Memory B cell (primary cell): ENCODE measurements at regions not wholly inside any gene's neighbourhood (a gene's known extent, or its start where the extent isn't known, plus 50 kb on each side); places are given as distances from the start of the nearest gene placed in this dataset.

Experiments
- ATAC-seq: fragments of 150-1000 bp; cut with Tn5 transposase; 2 replicates; pipeline ENCODE4 v1.10.0; 2021; ENCODE audit warnings: low read depth, mild to moderate bottlenecking, moderate library complexity
- DNase-seq, 2 donors: peaks; one replicate each; pipeline ENCODE4 v3.0.0; 2022; ENCODE audit warnings: low spot score in 2 of 2
- H3K27ac Mint-ChIP-seq: one replicate; pipeline ENCODE4 v1.8.0; 2022; ENCODE audit warnings: mild to moderate bottlenecking, moderate library complexity, mixed read lengths
- H3K27me3 Mint-ChIP-seq: one replicate; pipeline ENCODE4 v1.8.0; 2022; ENCODE audit warnings: mixed read lengths
- H3K36me3 Mint-ChIP-seq: one replicate; pipeline ENCODE4 v1.8.0; 2022; ENCODE audit warnings: mild to moderate bottlenecking, mixed read lengths
- H3K4me1 Mint-ChIP-seq: one replicate; pipeline ENCODE4 v1.8.0; 2022; ENCODE audit warnings: mixed read lengths
- H3K4me3 Mint-ChIP-seq: one replicate; pipeline ENCODE4 v1.8.0; 2022; ENCODE audit warnings: mild to moderate bottlenecking, moderate library complexity, mixed read lengths
- H3K9me3 Mint-ChIP-seq: one replicate; pipeline ENCODE4 v1.8.0; 2022; ENCODE audit warnings: mixed read lengths

DNA sequence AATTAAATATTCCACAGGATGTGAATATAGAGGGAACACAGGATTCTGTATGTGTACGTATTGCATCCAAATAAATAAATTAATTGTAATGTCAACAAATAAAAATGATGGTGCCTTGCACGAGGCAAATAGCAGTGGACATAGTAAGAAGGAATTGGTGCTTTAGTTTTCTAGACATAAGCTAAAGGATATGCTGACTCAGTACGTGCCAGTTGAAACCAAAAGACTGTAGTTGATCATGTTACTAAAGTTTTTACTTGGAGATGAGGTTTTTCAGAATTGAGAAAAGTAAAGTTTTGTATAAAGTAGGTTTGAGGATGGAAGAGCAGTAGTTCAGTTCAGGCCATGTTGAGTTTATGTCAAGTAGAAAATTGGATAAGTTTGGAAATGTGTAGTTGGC, 807.2 kb downstream of the SLC16A7 start:
- DNase-seq (no peak), ATAC-seq (no peak)
- no peaks in the 10 kb centered on the region for H3K36me3 Mint-ChIP-seq
- H3K27me3 Mint-ChIP-seq: no peaks in the 10 kb centered on the region
- no peaks in the 10 kb centered on the region for H3K4me1 Mint-ChIP-seq
- no peak overlapping the region for H3K4me3 Mint-ChIP-seq
- H3K9me3 Mint-ChIP-seq: peaks cover 5% of the 10 kb centered on the region
- no peak overlapping the region for H3K27ac Mint-ChIP-seq

DNA sequence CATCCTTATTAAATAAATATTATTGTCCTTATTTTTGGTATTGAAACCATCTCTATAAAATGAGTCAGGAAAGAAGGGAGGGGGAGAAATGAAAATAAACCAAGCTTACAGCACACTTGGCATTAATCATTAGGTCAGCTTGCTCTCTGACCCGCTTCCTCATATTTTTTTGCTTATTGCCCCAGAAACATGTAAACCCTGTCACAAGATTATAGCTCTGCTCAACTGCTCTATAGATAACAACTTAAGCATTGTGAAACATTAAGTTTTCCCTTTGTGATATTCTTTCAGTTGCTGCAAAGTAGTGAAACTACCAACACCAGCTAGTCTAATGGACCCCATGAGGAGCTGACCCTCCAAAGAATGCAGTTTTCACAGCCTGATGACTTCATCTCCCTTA, 819.5 kb downstream of the SLC16A7 start:
- Mint-ChIP-seq H3K27me3 (no peaks in the 10 kb centered on the region), H3K36me3 (no peaks in the 10 kb centered on the region), H3K4me3 (no peak overlapping the region), H3K27ac (no peak overlapping the region), H3K9me3 (peaks cover 8% of the 10 kb centered on the region), H3K4me1 (no peaks in the 10 kb centered on the region)
- no peak for DNase-seq
- ATAC-seq: no peak

DNA sequence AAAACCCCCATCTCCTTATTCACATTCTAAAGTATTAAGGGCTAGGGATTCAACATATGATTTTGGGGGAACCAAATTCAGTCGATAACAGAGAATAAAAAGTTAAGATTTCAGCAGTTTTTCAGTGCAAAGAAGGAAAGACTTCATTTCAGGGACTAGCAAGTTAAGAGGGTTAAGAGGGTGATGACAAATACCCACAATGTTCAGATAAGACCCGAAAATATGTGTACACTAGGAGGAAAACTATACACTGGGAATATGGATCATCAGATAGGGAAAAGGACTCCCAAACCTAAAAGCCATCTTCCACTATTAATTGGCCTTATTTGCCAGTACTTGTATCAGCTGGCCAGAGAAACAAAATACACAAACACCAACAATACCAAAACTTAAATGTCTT, 824.2 kb downstream of the SLC16A7 start:
- Mint-ChIP-seq H3K4me3 (no peak overlapping the region), H3K27me3 (no peaks in the 10 kb centered on the region), H3K36me3 (no peaks in the 10 kb centered on the region), H3K4me1 (no peaks in the 10 kb centered on the region), H3K9me3 (peaks cover 9% of the 10 kb centered on the region), H3K27ac (no peak overlapping the region)
- DNase-seq: no peak
- no peak for ATAC-seq

DNA sequence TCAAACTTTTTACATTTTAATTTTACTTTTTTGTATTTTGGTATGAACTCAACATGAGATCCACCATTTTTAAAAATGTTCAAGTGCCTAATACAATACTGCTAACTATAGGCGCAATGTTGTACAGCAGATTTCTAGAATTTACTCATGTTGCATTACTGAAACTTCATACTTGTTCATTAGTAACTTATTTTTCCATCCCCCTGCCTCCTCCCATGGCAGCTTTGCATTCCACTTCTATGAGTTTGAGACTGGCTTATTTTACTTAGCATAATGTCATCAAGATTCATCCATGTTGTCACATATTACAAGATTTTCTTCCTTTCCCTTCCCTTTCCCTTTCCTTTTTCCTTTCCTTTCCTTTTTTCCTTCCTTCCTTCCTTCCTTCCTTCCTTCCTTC, 825.9 kb downstream of the SLC16A7 start:
- ATAC-seq: no peak
- no peaks in the 10 kb centered on the region for H3K27me3 Mint-ChIP-seq
- H3K27ac Mint-ChIP-seq: no peak overlapping the region
- H3K4me1 Mint-ChIP-seq: no peaks in the 10 kb centered on the region
- peaks cover 4% of the 10 kb centered on the region for H3K9me3 Mint-ChIP-seq
- H3K4me3 Mint-ChIP-seq: no peak overlapping the region
- H3K36me3 Mint-ChIP-seq: no peaks in the 10 kb centered on the region
- DNase-seq: no peak

DNA sequence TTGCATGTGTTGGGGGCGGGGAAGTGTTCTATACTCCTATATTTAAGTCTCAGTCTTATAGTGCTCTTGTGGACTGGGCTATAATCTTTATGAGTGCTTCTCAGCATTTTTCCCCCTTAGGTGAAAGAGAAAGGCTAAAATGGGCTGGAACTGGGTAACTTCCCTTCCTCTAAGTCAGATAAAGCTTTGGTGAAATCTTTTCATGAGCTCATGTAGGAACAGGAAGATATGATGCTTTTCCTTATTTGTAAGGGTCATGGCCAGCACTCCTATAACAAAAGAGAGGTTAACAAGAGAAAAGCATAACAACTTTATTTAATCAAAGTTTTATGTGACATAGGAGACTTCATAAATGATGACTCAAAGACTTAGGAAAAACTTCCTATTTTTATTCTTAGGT, 841.5 kb downstream of the SLC16A7 start:
- Mint-ChIP-seq H3K9me3 (peaks cover 2% of the 10 kb centered on the region), H3K27ac (no peak overlapping the region), H3K36me3 (no peaks in the 10 kb centered on the region), H3K4me1 (no peaks in the 10 kb centered on the region), H3K27me3 (no peaks in the 10 kb centered on the region), H3K4me3 (no peak overlapping the region)
- DNase-seq (no peak), ATAC-seq (no peak)

DNA sequence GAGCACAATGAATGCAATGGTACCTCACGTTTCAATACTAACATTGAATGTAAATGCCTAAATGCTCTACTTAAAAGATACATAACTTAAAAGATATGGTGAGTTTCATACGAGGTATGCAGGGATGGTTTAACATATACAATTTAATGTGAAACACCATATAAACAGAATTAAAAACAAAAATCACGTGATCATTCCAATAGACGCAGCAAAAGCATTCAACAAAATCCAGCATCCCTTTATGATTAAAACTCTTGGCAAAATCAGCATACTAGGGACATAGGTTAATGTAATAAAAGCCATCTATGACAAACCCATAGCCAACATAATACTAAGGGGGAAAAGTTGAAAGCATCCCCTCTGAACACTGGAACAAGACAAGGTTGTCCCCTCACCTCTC, 845.7 kb downstream of the SLC16A7 start:
- DNase-seq (no peak), ATAC-seq (no peak)
- H3K27ac Mint-ChIP-seq: no peak overlapping the region
- no peaks in the 10 kb centered on the region for H3K4me1 Mint-ChIP-seq
- H3K27me3 Mint-ChIP-seq: no peaks in the 10 kb centered on the region
- H3K9me3 Mint-ChIP-seq: peaks cover 5% of the 10 kb centered on the region
- no peak overlapping the region for H3K4me3 Mint-ChIP-seq
- H3K36me3 Mint-ChIP-seq: no peaks in the 10 kb centered on the region

DNA sequence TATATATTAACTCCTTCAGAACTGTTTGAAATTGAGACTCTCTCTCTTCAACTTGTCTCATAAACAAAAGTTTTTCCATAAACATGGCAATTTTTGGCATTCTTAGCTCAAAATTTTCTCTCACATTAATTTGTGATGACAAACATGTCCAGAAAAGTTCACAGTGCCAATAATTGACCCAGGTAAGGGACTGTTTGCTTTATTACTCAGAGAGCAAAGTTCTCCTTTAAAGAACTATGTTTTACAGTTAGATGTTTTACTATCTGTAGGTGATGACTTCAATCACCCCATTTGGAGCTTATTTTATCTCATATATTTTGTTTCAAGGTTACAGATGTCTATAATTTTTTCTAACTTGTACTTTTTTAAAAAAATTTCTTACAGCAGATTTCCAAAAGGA, 855.6 kb downstream of the SLC16A7 start:
- Mint-ChIP-seq H3K4me3 (no peak overlapping the region), H3K27me3 (no peaks in the 10 kb centered on the region), H3K9me3 (peaks cover 5% of the 10 kb centered on the region), H3K36me3 (no peaks in the 10 kb centered on the region), H3K27ac (no peak overlapping the region), H3K4me1 (no peaks in the 10 kb centered on the region)
- ATAC-seq (no peak), DNase-seq (no peak)

DNA sequence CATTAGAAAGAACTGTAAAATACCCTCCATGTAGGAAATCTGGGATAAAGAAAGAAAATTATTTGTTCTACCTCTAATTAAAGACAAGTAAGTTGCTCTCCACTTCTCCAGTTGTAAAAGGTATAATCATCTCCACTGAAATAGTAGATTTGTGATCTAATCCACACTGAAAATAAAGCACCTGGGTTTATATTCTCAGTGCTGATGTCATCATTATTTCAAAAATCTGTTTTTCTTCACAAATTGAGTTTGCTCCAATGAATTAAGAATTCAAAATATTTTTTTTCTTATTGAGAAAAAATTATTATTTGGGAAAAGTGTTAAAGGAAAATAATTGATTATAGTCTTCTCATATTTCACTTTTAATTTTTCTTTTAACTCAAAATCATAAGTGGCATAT, 869.2 kb downstream of the SLC16A7 start:
- Mint-ChIP-seq H3K4me1 (no peaks in the 10 kb centered on the region), H3K9me3 (peaks cover 2% of the 10 kb centered on the region), H3K27me3 (no peaks in the 10 kb centered on the region), H3K4me3 (no peak overlapping the region), H3K36me3 (no peaks in the 10 kb centered on the region), H3K27ac (no peak overlapping the region)
- DNase-seq (no peak), ATAC-seq (no peak)

DNA sequence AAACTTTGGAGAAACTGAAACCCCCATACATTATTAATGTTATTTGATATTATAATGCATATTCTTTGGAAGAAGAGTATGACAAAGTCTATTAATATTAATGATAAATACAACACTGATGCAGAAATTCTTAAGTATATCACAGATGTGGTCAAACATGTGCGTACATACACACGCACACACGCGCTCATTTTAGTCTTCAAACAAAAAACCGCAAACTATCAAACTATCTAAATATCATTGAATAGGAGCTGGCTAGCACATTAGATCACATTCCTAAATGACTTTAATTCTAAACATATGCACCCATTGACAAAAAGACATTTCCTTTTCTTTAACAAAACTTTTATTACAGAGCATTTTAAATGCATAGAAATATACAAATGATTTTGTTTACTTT, 872.7 kb downstream of the SLC16A7 start:
- Mint-ChIP-seq H3K36me3 (no peaks in the 10 kb centered on the region), H3K4me3 (no peak overlapping the region), H3K27me3 (no peaks in the 10 kb centered on the region), H3K27ac (no peak overlapping the region), H3K4me1 (no peaks in the 10 kb centered on the region), H3K9me3 (no peaks in the 10 kb centered on the region)
- DNase-seq (no peak), ATAC-seq (no peak)

DNA sequence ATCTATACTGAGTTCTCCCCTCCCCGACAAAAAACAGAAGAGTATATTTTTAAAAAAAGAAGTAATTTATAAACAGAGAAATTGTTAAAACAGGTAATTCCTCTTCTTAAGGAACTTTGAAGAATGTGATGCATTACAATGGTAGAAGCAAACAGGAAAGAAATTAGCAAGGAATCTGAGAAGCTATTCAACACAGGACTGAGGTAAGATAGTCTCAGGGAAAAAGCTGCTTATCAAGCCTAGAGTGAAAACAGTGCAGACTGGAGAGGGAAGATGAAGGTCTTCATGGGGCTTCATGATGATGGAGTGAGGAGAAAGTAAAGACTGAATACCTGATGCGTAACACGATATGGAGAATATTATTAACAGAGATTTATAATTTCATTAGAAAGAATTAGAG, 880.0 kb downstream of the SLC16A7 start:
- Mint-ChIP-seq H3K27ac (no peak overlapping the region), H3K27me3 (no peaks in the 10 kb centered on the region), H3K36me3 (no peaks in the 10 kb centered on the region), H3K4me1 (no peaks in the 10 kb centered on the region), H3K4me3 (no peak overlapping the region), H3K9me3 (no peaks in the 10 kb centered on the region)
- DNase-seq (no peak), ATAC-seq (no peak)

DNA sequence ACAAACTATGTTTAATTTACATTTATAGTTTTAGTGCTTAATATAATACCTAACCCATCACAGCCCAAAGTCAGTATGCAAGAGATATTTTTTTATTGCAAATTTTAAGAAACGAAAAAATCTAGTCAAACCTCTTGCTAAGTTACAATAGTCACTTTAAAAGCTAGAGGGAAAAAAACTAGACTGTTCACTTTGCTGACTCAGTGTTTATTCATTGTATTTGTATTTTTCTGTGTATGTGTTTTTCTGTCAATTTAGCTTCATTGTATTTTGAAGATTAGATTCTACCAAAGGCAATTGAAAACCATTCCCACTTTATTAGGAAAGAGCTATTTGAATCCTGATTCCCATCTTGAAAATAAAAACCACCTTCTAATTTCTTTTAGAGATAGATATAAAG, 891.5 kb downstream of the SLC16A7 start:
- DNase-seq: no peak
- no peaks in the 10 kb centered on the region for H3K27me3 Mint-ChIP-seq
- H3K9me3 Mint-ChIP-seq: peaks cover 2% of the 10 kb centered on the region
- H3K4me1 Mint-ChIP-seq: no peaks in the 10 kb centered on the region
- no peak overlapping the region for H3K27ac Mint-ChIP-seq
- H3K36me3 Mint-ChIP-seq: no peaks in the 10 kb centered on the region
- no peak for ATAC-seq
- no peak overlapping the region for H3K4me3 Mint-ChIP-seq

DNA sequence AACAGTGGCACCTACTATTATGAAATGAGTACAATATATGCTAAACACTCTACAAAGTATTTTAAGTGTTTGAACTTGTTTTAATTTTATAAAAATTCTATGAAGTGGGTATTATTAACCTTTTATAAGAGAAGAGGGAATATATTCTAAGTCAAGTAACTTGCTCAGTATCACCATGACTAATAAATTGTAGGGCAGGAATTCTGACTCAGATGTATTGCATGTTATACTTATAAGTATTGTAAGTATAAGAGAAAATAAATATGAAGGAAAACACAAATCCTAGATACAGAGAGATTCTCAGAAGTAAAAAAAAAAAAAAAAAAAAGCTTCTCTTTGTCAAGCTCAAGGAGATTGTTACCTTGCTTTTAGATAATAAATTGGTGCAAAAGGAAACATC, 893.2 kb downstream of the SLC16A7 start:
- Mint-ChIP-seq H3K27me3 (no peaks in the 10 kb centered on the region), H3K27ac (no peak overlapping the region), H3K4me1 (no peaks in the 10 kb centered on the region), H3K9me3 (no peaks in the 10 kb centered on the region), H3K4me3 (no peak overlapping the region), H3K36me3 (no peaks in the 10 kb centered on the region)
- DNase-seq (no peak), ATAC-seq (no peak)

DNA sequence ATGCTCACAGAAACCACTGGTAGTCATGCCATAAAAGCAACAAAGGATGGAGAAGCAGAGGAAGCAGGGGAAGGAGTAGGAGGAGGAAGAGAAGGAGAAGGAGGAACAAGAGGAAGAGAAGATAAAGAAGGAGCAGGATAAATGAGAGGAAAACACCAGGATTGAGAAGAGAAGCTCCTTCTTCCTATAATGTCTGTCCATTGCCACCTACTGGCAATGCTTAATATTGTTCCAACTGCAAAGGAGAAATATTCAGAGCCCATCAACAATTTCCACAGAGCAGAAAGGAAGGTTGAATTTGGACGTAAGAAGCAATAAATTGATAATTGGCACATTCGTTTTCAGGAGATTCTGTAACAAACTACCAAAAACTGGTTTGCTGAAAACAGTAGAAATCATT, 898.4 kb downstream of the SLC16A7 start:
- Mint-ChIP-seq H3K9me3 (peaks cover 4% of the 10 kb centered on the region), H3K4me3 (no peak overlapping the region), H3K4me1 (no peaks in the 10 kb centered on the region), H3K36me3 (no peaks in the 10 kb centered on the region), H3K27ac (no peak overlapping the region), H3K27me3 (no peaks in the 10 kb centered on the region)
- no peak for ATAC-seq
- DNase-seq: no peak

DNA sequence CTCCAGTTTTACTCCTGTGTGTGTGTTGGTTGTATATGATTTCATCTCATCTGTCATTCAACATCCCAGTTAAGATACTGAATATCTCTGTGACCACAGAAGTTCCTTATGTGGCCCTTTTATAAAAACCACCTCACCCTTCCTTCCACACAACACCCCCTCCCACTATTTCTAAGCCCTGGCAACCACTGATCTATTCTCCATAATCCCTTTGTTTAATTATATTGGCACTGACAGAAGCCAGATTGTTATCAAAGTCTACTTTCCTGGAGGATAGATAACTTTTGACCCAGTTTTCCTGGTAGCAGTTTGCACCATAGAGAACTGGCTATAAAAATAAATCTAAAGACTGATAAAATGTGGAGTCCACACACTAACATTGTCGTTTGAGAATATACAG, 902.8 kb downstream of the SLC16A7 start:
- Mint-ChIP-seq H3K36me3 (no peaks in the 10 kb centered on the region), H3K4me3 (no peak overlapping the region), H3K27me3 (no peaks in the 10 kb centered on the region), H3K4me1 (no peaks in the 10 kb centered on the region), H3K27ac (no peak overlapping the region), H3K9me3 (peaks cover 4% of the 10 kb centered on the region)
- ATAC-seq (no peak), DNase-seq (no peak)

DNA sequence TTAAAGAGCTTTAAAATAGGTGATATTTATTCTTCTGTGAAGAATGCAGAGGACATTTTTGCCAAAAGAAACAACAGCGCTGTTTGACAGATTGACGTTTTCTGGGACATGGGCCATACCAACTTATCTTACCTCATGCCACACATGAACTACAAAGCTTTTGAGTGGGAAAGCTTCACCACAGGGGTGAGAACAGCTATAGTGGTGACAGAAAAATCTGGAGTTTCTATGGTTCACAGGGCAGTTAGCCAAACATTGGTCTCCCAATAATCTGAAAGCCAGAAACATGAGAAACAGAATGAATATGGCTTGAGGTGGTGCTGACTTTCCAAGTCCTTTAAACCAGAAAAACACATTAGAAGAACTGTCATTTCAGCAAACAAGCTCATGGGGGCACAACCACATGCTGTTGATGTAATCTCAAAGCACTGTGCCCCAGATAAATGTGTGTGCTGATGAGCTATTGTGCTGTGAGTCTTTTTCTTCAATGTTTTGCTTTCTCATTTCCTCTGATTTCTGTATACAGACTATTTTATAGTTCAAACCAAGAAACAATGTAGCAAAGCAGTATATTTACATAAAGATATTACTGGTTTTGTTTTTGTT, 905.4 kb downstream of the SLC16A7 start:
- Mint-ChIP-seq H3K4me3 (no peak overlapping the region), H3K36me3 (no peaks in the 10 kb centered on the region), H3K9me3 (peaks cover 2% of the 10 kb centered on the region), H3K4me1 (no peaks in the 10 kb centered on the region), H3K27me3 (no peaks in the 10 kb centered on the region), H3K27ac (no peak overlapping the region)
- DNase-seq (no peak), ATAC-seq (no peak)
